GM23248 (cell line): ENCODE measurements at regions not wholly inside any gene's neighbourhood (a gene's known extent, or its start where the extent isn't known, plus 50 kb on each side); places are given as distances from the start of the nearest gene placed in this dataset.

Experiments
- DNase-seq: peaks from one replicate; pipeline ENCODE4 v3.0.0-alpha.2; 2015
- H2AFZ ChIP-seq: fragments of 200-600 bp; sonication (generic); 2 replicates; pipeline ENCODE4 v1.6.1; 2016; ENCODE audit warnings: antibody characterized with exemption
- H3F3A ChIP-seq: fragments of 200-600 bp; sonication (generic); 2 replicates; pipeline ENCODE4 v1.6.1; 2016; ENCODE audit warnings: mild to moderate bottlenecking, antibody characterized with exemption, mixed run types; ENCODE audit not compliant: insufficient read depth
- H3K27ac ChIP-seq: fragments of 200-600 bp; sonication (generic); 2 replicates; pipeline ENCODE4 v1.5.1; 2016; ENCODE audit warnings: mild to moderate bottlenecking
- H3K27me3 ChIP-seq: fragments of 200-600 bp; sonication (generic); replicated peaks from 2 replicates; pipeline ENCODE4 v1.6.1; 2016; ENCODE audit warnings: mild to moderate bottlenecking; ENCODE audit not compliant: insufficient read depth
- H3K36me3 ChIP-seq: fragments of 200-600 bp; sonication (generic); 2 replicates; pipeline ENCODE4 v1.6.1; 2016; ENCODE audit warnings: low read depth, mild to moderate bottlenecking
- H3K4me1 ChIP-seq: fragments of 200-600 bp; sonication (generic); 2 replicates; pipeline ENCODE4 v1.6.1; 2016; ENCODE audit warnings: mild to moderate bottlenecking; ENCODE audit not compliant: insufficient read depth
- H3K4me2 ChIP-seq: fragments of 200-600 bp; sonication (generic); one replicate; pipeline ENCODE4 v1.6.1; 2016; ENCODE audit warnings: mild to moderate bottlenecking; ENCODE audit not compliant: unreplicated experiment
- H3K4me3 ChIP-seq: fragments of 200-600 bp; sonication (generic); 2 replicates; pipeline ENCODE4 v1.5.1; 2016; ENCODE audit warnings: mild to moderate bottlenecking
- H3K79me2 ChIP-seq: fragments of 200-600 bp; sonication (generic); 2 replicates; pipeline ENCODE4 v1.6.1; 2016; ENCODE audit warnings: mild to moderate bottlenecking; ENCODE audit not compliant: insufficient read depth
- H3K9ac ChIP-seq: fragments of 200-600 bp; sonication (generic); 2 replicates; pipeline ENCODE4 v1.6.1; 2016; ENCODE audit warnings: mild to moderate bottlenecking
- H3K9me2 ChIP-seq: fragments of 200-600 bp; sonication (generic); 2 replicates; pipeline ENCODE4 v1.6.1; 2016; ENCODE audit warnings: mixed run types, mild to moderate bottlenecking, moderate library complexity; ENCODE audit not compliant: insufficient read depth
- H3K9me3 ChIP-seq: fragments of 200-600 bp; sonication (generic); one replicate; pipeline ENCODE4 v1.6.1; 2017; ENCODE audit warnings: low read depth
- H4K20me1 ChIP-seq: fragments of 200-600 bp; sonication (generic); 2 replicates; pipeline ENCODE4 v1.6.0; 2016; ENCODE audit not compliant: insufficient read depth
- EZH2 ChIP-seq: fragments of 200-600 bp; sonication (generic); IDR thresholded peaks from 2 replicates; pipeline ENCODE4 v1.6.1; 2018; ENCODE audit warnings: antibody characterized with exemption, mild to moderate bottlenecking; ENCODE audit not compliant: insufficient read depth, poor library complexity, severe bottlenecking
- EZH2phosphoT487 ChIP-seq: fragments of 200-600 bp; sonication (generic); IDR thresholded peaks from 2 replicates; pipeline ENCODE4 v1.6.1; 2018; ENCODE audit warnings: antibody characterized with exemption, moderate library complexity, mild to moderate bottlenecking, low read depth; ENCODE audit not compliant: insufficient read depth
- WGBS, 2 experiments: methylation state at CpG; one replicate each; pipeline ENCODE4 v1.1.6; 2015 to 2017; ENCODE audit warnings: low lambda C conversion rate in 2 of 2, low coverage in 1 of 2; ENCODE audit errors: missing lambda C conversion rate in 2 of 2; 5-methylcytosine and 5-hydroxymethylcytosine counted together
- in situ Hi-C: fragments of 300-500 bp; cut with MboI; formaldehyde crosslinking; loops from 2 replicates; pipeline ENCODE4 v1.15.0; 2020

- H3K4me2 ChIP-seq: no peak overlapping the region
- H3K27ac ChIP-seq: no peak overlapping the region
- WGBS, 2 experiments: 22 to 28% methylated on average over 3 of the region's 3 CpGs
- H3K9ac ChIP-seq: no peak overlapping the region
- no peaks in the 10 kb centered on the region for H4K20me1 ChIP-seq
- no peaks in the 10 kb centered on the region for H3F3A ChIP-seq
- TF ChIP-seq EZH2phosphoT487 (no peak), EZH2 (no peak)
- H3K36me3 ChIP-seq: no peaks in the 10 kb centered on the region
- no peaks in the 10 kb centered on the region for H3K4me1 ChIP-seq
- H3K79me2 ChIP-seq: no peaks in the 10 kb centered on the region
- no peak overlapping the region for H3K4me3 ChIP-seq
- H2AFZ ChIP-seq: no peak overlapping the region
- no peak for DNase-seq
- H3K27me3 ChIP-seq: no peaks in the 10 kb centered on the region
- H3K9me3 ChIP-seq: no peaks in the 10 kb centered on the region
- H3K9me2 ChIP-seq: no peaks in the 10 kb centered on the region
- in situ Hi-C loops: no loop called here
These were observed 246.7 kb downstream of the TTC6 start for GRCh38 chr14:37842106-37842505.

GRCh38 chr14:37843954-37844607 is 248.7 kb downstream of the TTC6 start:
- DNase-seq: no peak
- no peaks in the 10 kb centered on the region for H3K79me2 ChIP-seq
- H3K9me2 ChIP-seq: no peaks in the 10 kb centered on the region
- in situ Hi-C loops: no loop called here
- H3F3A ChIP-seq: no peaks in the 10 kb centered on the region
- no peaks in the 10 kb centered on the region for H4K20me1 ChIP-seq
- WGBS, 2 experiments: 22 to 28% methylated on average over 8 of the region's 8 CpGs
- no peak overlapping the region for H3K9ac ChIP-seq
- no peak overlapping the region for H3K27ac ChIP-seq
- no peaks in the 10 kb centered on the region for H3K9me3 ChIP-seq
- no peak overlapping the region for H3K4me2 ChIP-seq
- no peaks in the 10 kb centered on the region for H3K4me1 ChIP-seq
- no peak overlapping the region for H3K4me3 ChIP-seq
- TF ChIP-seq EZH2phosphoT487: no peak
- no peaks in the 10 kb centered on the region for H3K36me3 ChIP-seq
- H3K27me3 ChIP-seq: 0 out of 2 replicates have a peak, but pooled peaks cover 2% of the 10 kb centered on the region
- H2AFZ ChIP-seq: no peak overlapping the region

- no peaks in the 10 kb centered on the region for H3K9me3 ChIP-seq
- TF ChIP-seq EZH2phosphoT487 (no peak), EZH2 (no peak)
- in situ Hi-C loops: no loop called here
- no peaks in the 10 kb centered on the region for H3K9me2 ChIP-seq
- H3K4me1 ChIP-seq: no peaks in the 10 kb centered on the region
- H3K9ac ChIP-seq: no peak overlapping the region
- H3F3A ChIP-seq: no peaks in the 10 kb centered on the region
- no peak overlapping the region for H3K27ac ChIP-seq
- 49 to 50% methylated on average over 2 of the region's 2 CpGs for WGBS, 2 experiments
- DNase-seq: no peak
- H4K20me1 ChIP-seq: no peaks in the 10 kb centered on the region
- 0 out of 2 replicates have a peak, but pooled peaks cover 7% of the 10 kb centered on the region for H3K27me3 ChIP-seq
- no peak overlapping the region for H2AFZ ChIP-seq
- H3K79me2 ChIP-seq: no peaks in the 10 kb centered on the region
- no peak overlapping the region for H3K4me2 ChIP-seq
- H3K36me3 ChIP-seq: no peaks in the 10 kb centered on the region
- no peak overlapping the region for H3K4me3 ChIP-seq
These were observed 249.2 kb downstream of the TTC6 start for GRCh38 chr14:37844614-37845013.

GRCh38 chr14:37848985-37849621 is 253.7 kb downstream of the TTC6 start:
- in situ Hi-C loops: no loop called here
- TF ChIP-seq EZH2: no peak
- no peak for TF ChIP-seq EZH2phosphoT487
- H3K4me2 ChIP-seq: no peak overlapping the region
- no peaks in the 10 kb centered on the region for H3K4me1 ChIP-seq
- DNase-seq: no peak
- H3K27me3 ChIP-seq: 0 out of 2 replicates have a peak, but pooled peaks cover 8% of the 10 kb centered on the region
- 24 to 25% methylated on average over 2 of the region's 2 CpGs for WGBS, 2 experiments
- no peaks in the 10 kb centered on the region for H4K20me1 ChIP-seq
- no peak overlapping the region for H3K9ac ChIP-seq
- no peak overlapping the region for H2AFZ ChIP-seq
- H3K79me2 ChIP-seq: no peaks in the 10 kb centered on the region
- no peak overlapping the region for H3K27ac ChIP-seq
- no peaks in the 10 kb centered on the region for H3K9me3 ChIP-seq
- no peaks in the 10 kb centered on the region for H3K36me3 ChIP-seq
- H3K9me2 ChIP-seq: no peaks in the 10 kb centered on the region
- H3K4me3 ChIP-seq: no peak overlapping the region
- H3F3A ChIP-seq: no peaks in the 10 kb centered on the region
